ENCODE measurements at regions not wholly inside any gene's neighbourhood (a gene's known extent, or its start where the extent isn't known, plus 50 kb on each side); places are given as distances from the start of the nearest gene placed in this dataset.

- TF ChIP-seq EZH2 (IDR thresholded peaks at IDR 0.05; ENCODE audit: low read length) (no peak), CTCF (optimal IDR thresholded peaks at IDR 0.05 in 1 of 3, IDR thresholded peaks at IDR 0.05 in 1 of 3, conservative IDR thresholded peaks at IDR 0.05 in 1 of 3; ENCODE audit: extremely low read depth in 1 of 3, insufficient read depth in 2 of 3, low read length in 3 of 3) (no peak)
Measured at GRCh38 chr10:121041499-121041898, 190.3 kb downstream of the WDR11 start.
